Activated naive CD8-positive, alpha-beta T cell treated with anti-CD3 and anti-CD28 coated beads, Interleukin-2, amount 10 ng/mL, durations not matched to agents 7 days and 5 days (primary cell): ENCODE measurements at regions not wholly inside any gene's neighbourhood (a gene's known extent, or its start where the extent isn't known, plus 50 kb on each side); places are given as distances from the start of the nearest gene placed in this dataset.

ENCODE experiments used
- ATAC-seq: fragments of 150-1000 bp; cut with Tn5 transposase; one replicate; pipeline ENCODE4 v1.10.0; 2021; ENCODE audit warnings: low read depth, moderate library complexity
- POLR2A ChIA-PET: fragments of 350-600 bp; sonication (Branson Sonifier 250); formaldehyde crosslinking; loops from one replicate; lab custom pipeline; 2021; ENCODE audit warnings: antibody characterized with exemption; lab: Charles Lee
- DNase-seq: peaks from one replicate; pipeline ENCODE4 v3.0.0; 2021
- H3K27ac Mint-ChIP-seq: one replicate; pipeline ENCODE4 v1.8.0; 2022; ENCODE audit warnings: mild to moderate bottlenecking, mixed read lengths
- H3K27me3 Mint-ChIP-seq: one replicate; pipeline ENCODE4 v1.8.0; 2022; ENCODE audit warnings: mild to moderate bottlenecking, moderate library complexity, mixed read lengths
- H3K36me3 Mint-ChIP-seq: one replicate; pipeline ENCODE4 v1.8.0; 2021; ENCODE audit warnings: mild to moderate bottlenecking, mixed read lengths
- H3K4me1 Mint-ChIP-seq: one replicate; pipeline ENCODE4 v1.8.0; 2021; ENCODE audit warnings: mixed read lengths
- H3K4me3 Mint-ChIP-seq: one replicate; pipeline ENCODE4 v1.8.0; 2022; ENCODE audit warnings: mild to moderate bottlenecking, moderate library complexity, mixed read lengths
- H3K9me3 Mint-ChIP-seq: one replicate; pipeline ENCODE4 v1.8.0; 2021; ENCODE audit warnings: mixed read lengths

GRCh38 chr12:83190631-83191390 lies 504.1 kb downstream of the TMTC2 start:
- H3K36me3 Mint-ChIP-seq, result no peaks in the 10 kb centered on the region
- no peak overlapping the region for H3K27ac Mint-ChIP-seq
- DNase-seq (no peak), ATAC-seq (no peak)
- H3K4me1 Mint-ChIP-seq, result no peaks in the 10 kb centered on the region
- H3K9me3 Mint-ChIP-seq, result no peaks in the 10 kb centered on the region
- no peaks in the 10 kb centered on the region for H3K27me3 Mint-ChIP-seq
- POLR2A ChIA-PET, result no interaction called here
- H3K4me3 Mint-ChIP-seq, result no peak overlapping the region

GRCh38 chr12:83186419-83186818 lies 499.7 kb downstream of the TMTC2 start:
- no peak for DNase-seq
- Mint-ChIP-seq H3K27ac (no peak overlapping the region), H3K4me1 (no peaks in the 10 kb centered on the region), H3K9me3 (no peaks in the 10 kb centered on the region), H3K36me3 (no peaks in the 10 kb centered on the region), H3K27me3 (no peaks in the 10 kb centered on the region), H3K4me3 (no peak overlapping the region)
- POLR2A ChIA-PET, result no interaction called here
- ATAC-seq, result no peak

GRCh38 chr12:83185241-83185640 lies 498.5 kb downstream of the TMTC2 start:
- no peak for ATAC-seq
- no peak overlapping the region for H3K4me3 Mint-ChIP-seq
- H3K9me3 Mint-ChIP-seq, result no peaks in the 10 kb centered on the region
- no peak for DNase-seq
- no peaks in the 10 kb centered on the region for H3K27me3 Mint-ChIP-seq
- H3K4me1 Mint-ChIP-seq, result no peaks in the 10 kb centered on the region
- POLR2A ChIA-PET, result no interaction called here
- H3K36me3 Mint-ChIP-seq, result no peaks in the 10 kb centered on the region
- no peak overlapping the region for H3K27ac Mint-ChIP-seq
